ENCODE measurements at regions not wholly inside any gene's neighbourhood (a gene's known extent, or its start where the extent isn't known, plus 50 kb on each side); places are given as distances from the start of the nearest gene placed in this dataset.

DNA sequence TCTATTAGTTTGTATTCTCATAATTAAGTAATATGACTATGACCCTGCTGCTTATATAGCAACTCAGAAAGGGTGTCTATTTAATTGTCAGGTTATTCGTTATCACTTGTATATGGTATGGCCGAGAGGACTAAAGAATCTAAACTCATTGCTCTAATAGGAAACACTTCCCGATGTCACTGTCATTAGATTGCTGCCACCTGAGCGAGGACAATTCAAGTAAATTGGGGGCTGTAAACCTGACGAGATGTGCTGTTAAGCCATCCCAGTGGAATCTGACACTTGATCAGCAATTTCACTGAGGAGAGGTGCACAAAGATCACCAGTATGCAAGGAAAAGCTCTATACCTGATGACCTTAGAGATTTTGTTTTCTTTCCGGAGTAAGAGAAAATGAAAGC is 1319.3 kb downstream of the MAT2B start:
- intact Hi-C loops (cut with micrococcal nuclease), result no loop called here
- Mint-ChIP-seq H3K9me3 (peaks cover 3% of the 10 kb centered on the region), H3K27me3 (no peaks in the 10 kb centered on the region), H3K36me3 (ENCODE audit: low read depth) (no peaks in the 10 kb centered on the region), H3K27ac (no peak overlapping the region), H3K4me1 (ENCODE audit: low read depth) (no peaks in the 10 kb centered on the region), H3K4me3 (no peak overlapping the region)
- ChIA-PET CTCF (no interaction called here), POLR2A (no interaction called here)
- TF ChIP-seq, protein P1, sequence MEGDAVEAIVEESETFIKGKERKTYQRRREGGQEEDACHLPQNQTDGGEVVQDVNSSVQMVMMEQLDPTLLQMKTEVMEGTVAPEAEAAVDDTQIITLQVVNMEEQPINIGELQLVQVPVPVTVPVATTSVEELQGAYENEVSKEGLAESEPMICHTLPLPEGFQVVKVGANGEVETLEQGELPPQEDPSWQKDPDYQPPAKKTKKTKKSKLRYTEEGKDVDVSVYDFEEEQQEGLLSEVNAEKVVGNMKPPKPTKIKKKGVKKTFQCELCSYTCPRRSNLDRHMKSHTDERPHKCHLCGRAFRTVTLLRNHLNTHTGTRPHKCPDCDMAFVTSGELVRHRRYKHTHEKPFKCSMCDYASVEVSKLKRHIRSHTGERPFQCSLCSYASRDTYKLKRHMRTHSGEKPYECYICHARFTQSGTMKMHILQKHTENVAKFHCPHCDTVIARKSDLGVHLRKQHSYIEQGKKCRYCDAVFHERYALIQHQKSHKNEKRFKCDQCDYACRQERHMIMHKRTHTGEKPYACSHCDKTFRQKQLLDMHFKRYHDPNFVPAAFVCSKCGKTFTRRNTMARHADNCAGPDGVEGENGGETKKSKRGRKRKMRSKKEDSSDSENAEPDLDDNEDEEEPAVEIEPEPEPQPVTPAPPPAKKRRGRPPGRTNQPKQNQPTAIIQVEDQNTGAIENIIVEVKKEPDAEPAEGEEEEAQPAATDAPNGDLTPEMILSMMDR (IDR thresholded peaks at IDR 0.05), result no peak
- ATAC-seq (no peak), DNase-seq (no peak)

DNA sequence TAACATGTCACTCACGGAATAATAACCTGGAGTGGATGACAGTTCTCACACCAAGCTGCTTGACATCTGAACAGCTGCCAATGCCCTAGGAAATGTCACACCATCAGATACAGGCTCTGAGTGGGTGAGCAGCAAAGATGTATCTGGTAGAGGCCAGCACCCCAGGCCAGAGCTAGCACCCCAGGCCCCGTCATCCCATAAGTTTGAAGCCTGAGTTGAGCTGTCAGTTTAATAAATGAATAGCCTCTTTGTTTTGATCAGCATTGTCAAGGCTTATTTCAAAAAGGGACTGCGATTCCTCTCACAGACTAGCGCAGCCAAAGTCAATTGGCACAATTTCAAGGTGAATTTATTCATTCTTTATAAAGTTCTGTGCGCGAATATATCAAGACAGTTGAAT is 1327.1 kb downstream of the MAT2B start:
- ATAC-seq (no peak), DNase-seq (no peak)
- no peaks in the 10 kb centered on the region for H3K27me3 Mint-ChIP-seq
- peaks cover 3% of the 10 kb centered on the region for H3K9me3 Mint-ChIP-seq
- CTCF ChIA-PET, result no interaction called here
- TF ChIP-seq, protein P1 (IDR thresholded peaks at IDR 0.05), result no peak
- POLR2A ChIA-PET, result no interaction called here
- intact Hi-C loops (cut with micrococcal nuclease), result no loop called here
- no peaks in the 10 kb centered on the region for H3K36me3 Mint-ChIP-seq (ENCODE audit: low read depth)
- H3K4me3 Mint-ChIP-seq, result no peak overlapping the region
- no peaks in the 10 kb centered on the region for H3K4me1 Mint-ChIP-seq (ENCODE audit: low read depth)
- H3K27ac Mint-ChIP-seq, result no peak overlapping the region

DNA sequence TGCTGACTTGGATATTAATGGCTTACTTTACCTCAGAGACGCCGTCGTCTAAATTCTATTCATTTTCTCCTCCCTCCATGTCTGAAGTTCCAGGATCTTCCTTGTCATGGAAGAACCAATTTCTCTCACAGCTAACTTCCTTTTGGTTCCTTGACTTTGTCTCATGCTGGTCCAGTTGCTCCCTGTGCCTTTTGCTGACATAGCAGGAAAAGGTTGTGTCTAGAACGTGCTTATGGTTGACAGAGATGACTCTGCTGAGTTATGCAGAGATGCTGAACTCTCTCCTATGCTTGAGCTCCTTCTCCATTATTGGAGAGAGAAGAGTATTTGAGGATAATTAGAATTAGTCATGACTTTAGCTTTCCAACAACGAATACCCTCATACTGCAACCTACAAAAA is 1338.9 kb downstream of the MAT2B start:
- Mint-ChIP-seq H3K36me3 (ENCODE audit: low read depth) (no peaks in the 10 kb centered on the region), H3K4me3 (no peak overlapping the region), H3K4me1 (ENCODE audit: low read depth) (no peaks in the 10 kb centered on the region), H3K27me3 (no peaks in the 10 kb centered on the region), H3K9me3 (peaks cover 15% of the 10 kb centered on the region), H3K27ac (no peak overlapping the region)
- TF ChIP-seq, protein P1 (IDR thresholded peaks at IDR 0.05), result no peak
- no peak for ATAC-seq
- intact Hi-C loops (cut with micrococcal nuclease), result no loop called here
- no peak for DNase-seq
- POLR2A ChIA-PET, result no interaction called here
- CTCF ChIA-PET, result no interaction called here

DNA sequence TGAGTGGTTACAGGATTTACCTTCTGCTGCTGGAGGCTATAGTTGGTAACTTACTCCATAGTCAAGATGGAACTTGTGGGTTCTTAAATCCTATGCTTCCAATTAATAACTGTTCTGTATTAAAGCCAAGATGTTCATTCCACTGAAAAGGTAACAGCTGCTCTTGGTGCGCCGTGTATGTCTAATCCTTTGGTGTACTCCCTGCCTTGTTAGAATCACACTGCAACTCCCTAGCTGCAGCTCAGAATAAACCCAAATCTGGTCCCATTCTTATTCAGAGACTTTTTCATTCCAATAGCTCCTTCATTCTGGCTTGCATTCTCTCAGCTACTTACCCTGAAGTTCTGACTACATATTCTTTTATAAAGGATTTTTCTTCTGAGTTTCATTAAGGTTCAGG is 1355.5 kb downstream of the MAT2B start:
- intact Hi-C loops (cut with micrococcal nuclease), result no loop called here
- no peaks in the 10 kb centered on the region for H3K36me3 Mint-ChIP-seq (ENCODE audit: low read depth)
- DNase-seq, result no peak
- ChIA-PET POLR2A (no interaction called here), CTCF (no interaction called here)
- H3K4me1 Mint-ChIP-seq (ENCODE audit: low read depth), result no peaks in the 10 kb centered on the region
- ATAC-seq, result no peak
- H3K9me3 Mint-ChIP-seq, result peaks cover 11% of the 10 kb centered on the region
- no peak overlapping the region for H3K27ac Mint-ChIP-seq
- H3K27me3 Mint-ChIP-seq, result no peaks in the 10 kb centered on the region
- TF ChIP-seq, protein P1 (IDR thresholded peaks at IDR 0.05), result no peak
- no peak overlapping the region for H3K4me3 Mint-ChIP-seq

DNA sequence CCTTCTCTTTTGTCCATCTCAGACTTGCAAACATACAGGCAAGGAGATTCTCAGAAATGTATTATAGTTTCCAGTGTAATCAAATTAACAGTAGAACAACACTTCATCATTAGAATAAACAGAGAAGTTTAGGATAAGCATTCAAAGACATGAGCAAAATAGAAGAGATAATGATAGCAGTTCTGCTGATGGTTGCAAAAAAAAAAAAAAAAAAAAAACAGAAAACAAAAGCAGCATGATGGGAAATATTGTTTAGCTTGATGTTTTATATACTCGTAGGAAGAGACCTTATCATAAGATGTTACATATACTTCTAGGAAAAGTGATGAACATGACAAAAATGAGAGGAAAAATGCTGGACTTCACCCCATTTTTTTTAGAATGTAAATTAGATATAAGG is 1356.2 kb downstream of the MAT2B start:
- Mint-ChIP-seq H3K4me3 (no peak overlapping the region), H3K27ac (no peak overlapping the region), H3K9me3 (peaks cover 13% of the 10 kb centered on the region), H3K4me1 (ENCODE audit: low read depth) (no peaks in the 10 kb centered on the region), H3K27me3 (no peaks in the 10 kb centered on the region), H3K36me3 (ENCODE audit: low read depth) (no peaks in the 10 kb centered on the region)
- POLR2A ChIA-PET, result no interaction called here
- DNase-seq (no peak), ATAC-seq (no peak)
- intact Hi-C loops (cut with micrococcal nuclease), result no loop called here
- CTCF ChIA-PET, result no interaction called here
- TF ChIP-seq, protein P1 (IDR thresholded peaks at IDR 0.05), result no peak

All from activated CD8-positive, alpha-beta T cell treated with anti-CD3 and anti-CD28 coated beads for 36 hours (primary cell).